ENCODE measurements at regions not wholly inside any gene's neighbourhood (a gene's known extent, or its start where the extent isn't known, plus 50 kb on each side); places are given as distances from the start of the nearest gene placed in this dataset.
"Not testable (repeated sequence)": the region's sequence is repeated elsewhere in the genome, so short reads cannot be mapped to it uniquely, and the experiment has no call there.

GRCh38 chr15:101980206-101980910 is 168.4 kb downstream of the OR4F15 start:
- TF ChIP-seq, protein P1, sequence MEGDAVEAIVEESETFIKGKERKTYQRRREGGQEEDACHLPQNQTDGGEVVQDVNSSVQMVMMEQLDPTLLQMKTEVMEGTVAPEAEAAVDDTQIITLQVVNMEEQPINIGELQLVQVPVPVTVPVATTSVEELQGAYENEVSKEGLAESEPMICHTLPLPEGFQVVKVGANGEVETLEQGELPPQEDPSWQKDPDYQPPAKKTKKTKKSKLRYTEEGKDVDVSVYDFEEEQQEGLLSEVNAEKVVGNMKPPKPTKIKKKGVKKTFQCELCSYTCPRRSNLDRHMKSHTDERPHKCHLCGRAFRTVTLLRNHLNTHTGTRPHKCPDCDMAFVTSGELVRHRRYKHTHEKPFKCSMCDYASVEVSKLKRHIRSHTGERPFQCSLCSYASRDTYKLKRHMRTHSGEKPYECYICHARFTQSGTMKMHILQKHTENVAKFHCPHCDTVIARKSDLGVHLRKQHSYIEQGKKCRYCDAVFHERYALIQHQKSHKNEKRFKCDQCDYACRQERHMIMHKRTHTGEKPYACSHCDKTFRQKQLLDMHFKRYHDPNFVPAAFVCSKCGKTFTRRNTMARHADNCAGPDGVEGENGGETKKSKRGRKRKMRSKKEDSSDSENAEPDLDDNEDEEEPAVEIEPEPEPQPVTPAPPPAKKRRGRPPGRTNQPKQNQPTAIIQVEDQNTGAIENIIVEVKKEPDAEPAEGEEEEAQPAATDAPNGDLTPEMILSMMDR (IDR thresholded peaks at IDR 0.05): not testable (repeated sequence)
- not testable (repeated sequence) for TF ChIP-seq EZH2 (IDR thresholded peaks at IDR 0.05)

All from neural progenitor cell (in vitro differentiated cells).